HEK293 (cell line): ENCODE measurements at regions not wholly inside any gene's neighbourhood (a gene's known extent, or its start where the extent isn't known, plus 50 kb on each side); places are given as distances from the start of the nearest gene placed in this dataset.
A peak's percentile ranks its signal among the peaks of the same experiment; 100 is the strongest.

Source experiments
- CTCF ChIA-PET: fragments of 350-600 bp; formaldehyde crosslinking; extraction: SDS; loops from one replicate; lab custom pipeline; 2021; ENCODE audit warnings: antibody characterized with exemption; lab: Yijun Ruan, JAX
- POLR2A ChIA-PET: fragments of 300-600 bp; formaldehyde crosslinking; extraction: SDS; loops from one replicate; lab custom pipeline; 2020; ENCODE audit warnings: antibody characterized with exemption, inconsistent platforms; lab: Yijun Ruan, JAX
- H3K27ac ChIP-seq: fragments of 200-500 bp; sonication (Bioruptor generic); 2 replicates; pipeline ENCODE4 v1.5.1; 2014; ENCODE audit warnings: low read depth, low read length, control low read depth, inconsistent platforms; ENCODE audit errors: extremely low read depth
- H3K36me3 ChIP-seq, 2 experiments: fragments of 200-500 bp in 1 of 2; sonication (Bioruptor generic) in 1 of 2; 1 replicate in 1 of 2; 2 replicates in 1 of 2; pipeline ENCODE4 v1.5.1; 2014 to 2017; ENCODE audit warnings: inconsistent platforms in 2 of 2, low read length in 2 of 2; ENCODE audit not compliant: control insufficient read depth in 2 of 2, insufficient read depth in 1 of 2
- H3K4me1 ChIP-seq: fragments of 200-500 bp; sonication (Bioruptor generic); 2 replicates; pipeline ENCODE4 v1.5.1; 2014; ENCODE audit warnings: mild to moderate bottlenecking, low read length, inconsistent platforms; ENCODE audit not compliant: control insufficient read depth, insufficient read depth
- H3K4me3 ChIP-seq: 2 replicates; pipeline ENCODE4 v1.5.1; 2011; ENCODE audit warnings: low read depth, mild to moderate bottlenecking, control low read depth, low read length, moderate library complexity
- H3K9me3 ChIP-seq: fragments of 200-500 bp; sonication (Bioruptor generic); 2 replicates; pipeline ENCODE4 v1.5.1; 2014; ENCODE audit warnings: low read depth, low read length, inconsistent platforms; ENCODE audit not compliant: control insufficient read depth, insufficient read depth
- PATZ1 ChIP-seq: fragments of 450-650 bp; formaldehyde crosslinking; IDR thresholded peaks from 2 replicates; pipeline ENCODE4 v1.5.1; 2016; ENCODE audit warnings: missing biosample characterization, missing genetic modification characterization
- RBAK ChIP-seq: fragments of 450-650 bp; formaldehyde crosslinking; IDR thresholded peaks from 2 replicates; pipeline ENCODE4 v1.5.1; 2016; ENCODE audit warnings: missing biosample characterization, missing genetic modification characterization
- REST ChIP-seq: fragments of 450-650 bp; formaldehyde crosslinking; IDR thresholded peaks from 2 replicates; pipeline ENCODE4 v1.5.1; 2016; ENCODE audit warnings: missing biosample characterization, missing genetic modification characterization
- ZFHX2 ChIP-seq: fragments of 450-650 bp; formaldehyde crosslinking; conservative IDR thresholded peaks from 2 replicates; pipeline ENCODE4 v1.5.1; 2016; ENCODE audit warnings: missing biosample characterization, missing genetic modification characterization
- ZFP3 ChIP-seq: fragments of 450-650 bp; formaldehyde crosslinking; IDR thresholded peaks from 2 replicates; pipeline ENCODE4 v1.5.1; 2016; ENCODE audit warnings: low read depth, missing biosample characterization, missing genetic modification characterization
- ZFP41 ChIP-seq: fragments of 450-650 bp; formaldehyde crosslinking; IDR thresholded peaks from 2 replicates; pipeline ENCODE4 v1.5.1; 2016; ENCODE audit warnings: missing biosample characterization, missing genetic modification characterization, borderline replicate concordance
- ZFP69B ChIP-seq: fragments of 450-650 bp; formaldehyde crosslinking; IDR thresholded peaks from 2 replicates; pipeline ENCODE4 v1.5.1; 2016; ENCODE audit warnings: missing biosample characterization, missing genetic modification characterization
- ZNF10 ChIP-seq: fragments of 450-650 bp; formaldehyde crosslinking; IDR thresholded peaks from 2 replicates; pipeline ENCODE4 v1.5.1; 2017; ENCODE audit warnings: missing biosample characterization, missing genetic modification characterization
- ZNF169 ChIP-seq: fragments of 450-650 bp; formaldehyde crosslinking; IDR thresholded peaks from 2 replicates; pipeline ENCODE4 v1.5.1; 2016; ENCODE audit warnings: missing biosample characterization, missing genetic modification characterization
- ZNF18 ChIP-seq: fragments of 450-650 bp; formaldehyde crosslinking; IDR thresholded peaks from 2 replicates; pipeline ENCODE4 v1.5.1; 2016; ENCODE audit warnings: missing biosample characterization, missing genetic modification characterization
- ZNF266 ChIP-seq: fragments of 450-650 bp; formaldehyde crosslinking; IDR thresholded peaks from 2 replicates; pipeline ENCODE4 v1.5.1; 2016; ENCODE audit warnings: missing biosample characterization, missing genetic modification characterization, low read depth
- ZNF280C ChIP-seq: fragments of 450-650 bp; formaldehyde crosslinking; IDR thresholded peaks from 2 replicates; pipeline ENCODE4 v1.5.1; 2016; ENCODE audit warnings: missing biosample characterization, missing genetic modification characterization
- ZNF423 ChIP-seq: fragments of 450-650 bp; formaldehyde crosslinking; IDR thresholded peaks from 2 replicates; pipeline ENCODE4 v1.5.1; 2016; ENCODE audit warnings: missing biosample characterization, missing genetic modification characterization
- ZNF433 ChIP-seq: fragments of 450-650 bp; formaldehyde crosslinking; IDR thresholded peaks from 2 replicates; pipeline ENCODE4 v1.5.1; 2016; ENCODE audit warnings: missing biosample characterization, missing genetic modification characterization, low read depth
- ZNF473 ChIP-seq: fragments of 450-650 bp; formaldehyde crosslinking; IDR thresholded peaks from 2 replicates; pipeline ENCODE4 v1.5.1; 2017; ENCODE audit warnings: missing biosample characterization, missing genetic modification characterization
- ZNF529 ChIP-seq: fragments of 450-650 bp; formaldehyde crosslinking; IDR thresholded peaks from 2 replicates; pipeline ENCODE4 v1.5.1; 2017; ENCODE audit warnings: missing genetic modification characterization, missing biosample characterization; ENCODE audit not compliant: insufficient replicate concordance
- ZNF544 ChIP-seq: fragments of 450-650 bp; formaldehyde crosslinking; IDR thresholded peaks from 2 replicates; pipeline ENCODE4 v1.5.0; 2017; ENCODE audit warnings: missing biosample characterization, missing genetic modification characterization
- ZNF571 ChIP-seq: fragments of 450-650 bp; formaldehyde crosslinking; IDR thresholded peaks from 2 replicates; pipeline ENCODE4 v1.5.0; 2017; ENCODE audit warnings: missing biosample characterization, missing genetic modification characterization
- ZNF639 ChIP-seq: fragments of 450-650 bp; formaldehyde crosslinking; IDR thresholded peaks from 2 replicates; pipeline ENCODE4 v1.5.1; 2016; ENCODE audit warnings: missing biosample characterization, missing genetic modification characterization
- ZNF670 ChIP-seq: fragments of 450-650 bp; formaldehyde crosslinking; IDR thresholded peaks from 2 replicates; pipeline ENCODE4 v1.5.1; 2016; ENCODE audit warnings: missing biosample characterization, missing genetic modification characterization, low read depth
- ZNF701 ChIP-seq: fragments of 450-650 bp; formaldehyde crosslinking; IDR thresholded peaks from 2 replicates; pipeline ENCODE4 v1.5.1; 2016; ENCODE audit warnings: missing biosample characterization, missing genetic modification characterization
- ZSCAN4 ChIP-seq: fragments of 450-650 bp; formaldehyde crosslinking; IDR thresholded peaks from 2 replicates; pipeline ENCODE4 v1.5.1; 2017; ENCODE audit warnings: missing biosample characterization, missing genetic modification characterization

GRCh38 chr1:177354247-177354646 is 183.5 kb downstream of the BRINP2 start:
- Histone ChIP-seq H3K36me3 (no peaks in the 10 kb centered on the region), H3K9me3 (no peaks in the 10 kb centered on the region), H3K4me1 (no peaks in the 10 kb centered on the region), H3K27ac (no peak overlapping the region), H3K4me3 (no peak overlapping the region)
- CTCF ChIA-PET, result interaction anchor here (0.7 to 5.7 kb wide), 10 partner anchors 10 to 780 kb away, joined by 3 to 44 read pairs (median 4); no protein-coding TSS in a partner anchor
- TF ChIP-seq ZNF670 (tag by site-specific recombination) (no peak), ZNF529 (tag by site-specific recombination) (no peak), ZNF169 (tag by site-specific recombination) (no peak), ZNF10 (tag by site-specific recombination) (no peak), ZFP3 (tag by site-specific recombination) (no peak), ZFP41 (tag by site-specific recombination) (no peak), ZNF639 (tag by site-specific recombination) (no peak), REST (no peak), ZNF18 (tag by site-specific recombination) (no peak)
- POLR2A ChIA-PET, result no interaction called here

GRCh38 chr1:177351361-177352108 is 180.8 kb downstream of the BRINP2 start:
- ChIA-PET POLR2A (no interaction called here), CTCF (no interaction called here)
- H3K36me3 ChIP-seq, result no peaks in the 10 kb centered on the region
- H3K27ac ChIP-seq, result no peak overlapping the region
- H3K4me1 ChIP-seq, result no peaks in the 10 kb centered on the region
- H3K4me3 ChIP-seq, result no peak overlapping the region
- H3K9me3 ChIP-seq, result no peaks in the 10 kb centered on the region
- 0 out of 2 replicates have a peak, but pooled peaks have one; percentile 60 for TF ChIP-seq ZNF280C (tag by site-specific recombination)
- TF ChIP-seq ZFP69B (tag by site-specific recombination), result no peak
- peak; percentile 41; the same call in 1 of the 2 replicates for TF ChIP-seq ZFHX2 (tag by site-specific recombination)
- TF ChIP-seq ZNF544 (tag by site-specific recombination), result no peak
- TF ChIP-seq ZNF433 (tag by site-specific recombination), result no peak
- TF ChIP-seq ZNF423 (tag by site-specific recombination), result no peak
- no peak for TF ChIP-seq ZNF701 (tag by site-specific recombination)
- no peak for TF ChIP-seq ZNF473 (tag by site-specific recombination)
- no peak for TF ChIP-seq ZNF571 (tag by site-specific recombination)
- TF ChIP-seq RBAK (tag by site-specific recombination), result no peak
- no peak for TF ChIP-seq PATZ1 (tag by site-specific recombination)
- TF ChIP-seq ZNF266, result peak; percentile 13; the same call in 1 of the 2 replicates
- peak; percentile 16; the same call in 1 of the 2 replicates for TF ChIP-seq ZSCAN4 (tag by site-specific recombination)
